Fibroblast of upper back skin (primary cell): ENCODE measurements at regions not wholly inside any gene's neighbourhood (a gene's known extent, or its start where the extent isn't known, plus 50 kb on each side); places are given as distances from the start of the nearest gene placed in this dataset.
A peak's percentile ranks its signal among the peaks of the same experiment; 100 is the strongest.
"Not testable (repeated sequence)": the region's sequence is repeated elsewhere in the genome, so short reads cannot be mapped to it uniquely, and the experiment has no call there.

Source experiments
- DNase-seq: peaks from one replicate; pipeline ENCODE4 v3.0.0-alpha.2; 2013

DNA sequence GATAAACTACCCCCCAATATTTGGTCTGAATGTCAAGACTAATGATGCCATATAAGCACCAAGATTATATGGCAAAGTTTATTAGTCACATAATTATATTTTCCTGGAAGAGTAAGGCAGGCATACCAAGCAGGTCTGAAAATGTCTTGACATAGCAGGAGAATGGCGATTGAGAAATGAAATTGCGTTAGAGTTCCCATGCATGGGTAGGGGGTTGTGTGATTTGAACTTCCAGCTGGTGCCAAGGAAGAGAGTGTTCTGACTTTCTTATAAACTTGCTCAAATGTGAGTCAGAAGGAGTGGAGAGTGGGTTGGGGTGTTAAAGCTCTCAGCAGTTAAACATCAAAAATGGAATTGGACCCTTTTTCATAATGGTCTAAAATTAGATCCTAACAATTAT, 1200.6 kb upstream of the ACO1 start:
- DNase-seq, result no peak

DNA sequence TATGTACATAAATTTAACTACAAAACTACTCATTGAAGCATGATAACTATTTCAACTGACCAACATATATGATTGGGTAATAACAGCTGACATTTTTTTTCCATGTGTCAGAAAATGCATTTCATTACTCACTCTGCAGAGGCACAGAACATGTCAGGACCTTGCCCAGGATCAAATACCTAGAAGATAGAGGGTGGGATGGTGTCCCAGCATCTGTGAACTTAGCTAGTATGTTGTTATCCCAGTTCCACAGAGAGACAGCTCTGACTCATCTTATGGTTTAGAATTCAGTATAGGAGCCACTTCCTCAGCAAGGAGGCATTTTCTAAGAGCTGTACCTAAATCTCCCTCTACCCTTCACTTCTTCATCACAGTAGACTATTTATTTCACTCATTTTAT, 1198.6 kb upstream of the ACO1 start:
- DNase-seq, result peak; percentile 87

DNA sequence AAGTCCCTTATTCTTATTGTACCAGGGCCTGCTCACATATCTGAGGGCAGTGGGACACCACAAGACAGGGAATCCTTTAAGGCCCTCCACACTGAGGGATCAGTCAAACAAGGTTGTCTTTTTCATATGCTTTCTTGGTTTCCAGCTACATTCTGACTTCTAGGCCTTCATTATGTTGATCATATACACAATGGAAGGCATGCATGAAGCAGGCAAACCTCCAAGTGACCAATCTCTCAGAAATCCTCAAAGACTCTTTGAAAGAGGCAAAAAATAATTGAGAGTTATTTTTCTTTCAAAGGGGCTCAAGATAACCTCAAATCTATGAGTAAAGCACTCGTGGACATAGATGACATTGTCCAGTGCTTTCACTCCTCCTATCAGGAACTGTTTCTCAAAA, 1195.9 kb upstream of the ACO1 start:
- peak; percentile 38 for DNase-seq

DNA sequence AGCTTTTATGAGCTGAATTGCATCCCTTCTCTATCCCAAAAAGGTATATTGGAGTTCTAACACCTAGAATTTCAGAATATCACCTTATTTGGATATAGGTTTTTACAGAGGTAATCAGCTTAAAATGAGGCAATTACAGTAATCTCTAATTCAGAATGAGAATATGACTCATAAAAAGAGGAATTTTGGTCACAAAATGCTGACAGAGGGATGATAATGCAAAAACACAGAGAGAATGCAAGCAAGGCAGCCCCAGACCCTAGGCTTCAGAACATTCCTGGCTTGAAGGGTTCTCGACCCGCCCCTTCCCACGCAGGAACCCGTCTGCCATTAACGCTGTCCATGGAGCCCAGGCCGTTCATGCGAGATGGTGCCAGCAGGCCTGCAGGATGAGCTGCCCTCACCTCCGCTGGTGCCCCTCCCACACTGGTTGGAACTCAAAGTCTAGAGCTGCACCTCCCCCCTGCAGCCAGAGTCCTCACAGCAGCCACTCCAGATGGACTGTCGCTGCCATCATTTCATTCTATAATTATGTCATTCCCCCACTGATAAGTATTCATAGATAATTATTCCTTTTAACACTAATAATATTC, 1173.4 kb upstream of the ACO1 start:
- DNase-seq, result no peak

DNA sequence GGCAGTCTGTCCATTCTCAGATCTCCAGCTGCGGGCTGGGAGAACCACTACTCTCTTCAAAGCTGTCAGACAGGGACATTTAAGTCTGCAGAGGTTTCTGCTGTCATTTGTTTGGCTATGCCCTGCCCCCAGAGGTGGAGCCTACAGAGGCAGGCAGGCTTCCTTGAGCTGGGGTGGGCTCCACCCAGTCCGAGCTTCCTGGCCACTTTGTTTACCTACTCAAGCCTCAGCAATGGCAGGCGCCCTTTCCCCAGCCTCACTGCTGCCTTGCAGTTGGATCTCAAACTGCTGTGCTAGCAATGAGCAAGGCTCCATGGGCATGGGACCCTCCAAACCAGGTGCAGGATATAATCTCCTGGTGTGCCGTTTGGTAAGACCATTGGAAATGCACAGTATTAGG, 1154.5 kb upstream of the ACO1 start:
- not testable (repeated sequence) for DNase-seq

DNA sequence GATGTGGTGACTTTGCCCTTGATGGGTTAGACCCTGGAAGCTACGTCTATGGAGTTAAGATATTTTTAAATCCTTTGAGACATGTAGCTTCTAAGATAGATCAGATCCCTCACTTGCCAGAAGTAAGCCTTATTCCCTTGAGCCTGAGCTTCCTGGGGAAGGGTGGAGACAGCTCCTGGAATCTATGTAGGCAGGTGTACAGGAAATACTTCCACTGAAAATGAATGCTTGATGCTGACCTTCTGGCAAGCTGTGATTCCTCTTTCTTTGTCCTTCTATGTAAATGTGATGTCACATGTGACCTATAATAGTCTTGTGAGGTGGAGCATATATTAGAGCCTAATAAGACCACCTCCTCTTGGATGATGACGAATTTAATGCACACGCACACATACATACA, 1152.0 kb upstream of the ACO1 start:
- no peak for DNase-seq

DNA sequence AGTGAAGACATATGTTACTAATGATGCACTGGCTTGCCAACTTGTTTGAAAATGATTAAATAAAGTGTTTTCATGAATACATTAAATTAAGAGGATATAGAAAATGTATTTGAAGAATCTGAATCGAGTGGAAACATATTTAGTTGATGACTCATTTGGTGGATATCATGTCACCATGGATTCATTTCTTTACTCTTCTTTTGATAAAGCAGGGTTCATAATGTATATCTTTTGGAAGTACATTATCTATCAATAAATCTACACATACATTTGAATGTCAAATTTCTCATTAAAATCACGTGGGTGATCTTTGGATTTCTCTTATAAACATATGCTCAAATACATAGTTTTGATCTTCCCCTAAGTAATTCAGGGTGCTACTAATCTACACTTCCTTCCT, 1148.1 kb upstream of the ACO1 start:
- DNase-seq, result no peak

DNA sequence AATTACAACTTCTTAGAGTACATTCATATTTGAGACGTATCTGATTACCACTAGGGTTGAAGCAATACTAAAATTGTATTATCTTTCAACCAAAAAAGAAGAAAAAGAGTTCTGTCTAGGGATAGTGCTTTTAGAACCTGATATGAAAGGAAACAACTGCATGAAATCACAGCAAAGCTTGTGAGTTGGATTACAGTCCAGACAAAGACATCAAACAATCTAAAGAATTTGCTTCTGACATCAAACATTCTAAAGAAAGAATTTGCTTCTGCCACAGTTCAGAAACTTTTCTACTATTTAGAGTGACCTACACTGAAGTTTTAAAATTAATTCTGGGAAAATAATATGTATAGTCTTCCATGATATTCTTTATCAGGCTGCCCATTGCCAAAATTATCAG, 1141.1 kb upstream of the ACO1 start:
- DNase-seq, result no peak

DNA sequence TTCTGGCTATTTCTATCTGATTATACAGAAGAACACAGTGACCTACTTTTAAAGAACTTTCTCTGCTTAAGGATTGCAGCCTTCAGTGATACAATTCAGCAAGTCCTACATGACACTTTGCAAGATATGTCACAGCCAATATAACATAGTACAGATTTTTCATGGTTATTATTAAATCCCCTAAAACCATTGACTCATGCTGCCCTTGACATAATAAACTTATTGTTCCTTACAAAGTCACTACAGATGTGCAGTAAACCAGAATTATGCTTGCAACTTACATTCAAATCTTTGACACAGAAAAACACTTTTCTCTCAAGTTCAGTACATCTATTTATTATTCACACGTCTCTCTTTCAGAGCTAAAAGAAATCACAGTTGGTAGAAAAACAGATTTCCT, 1136.3 kb upstream of the ACO1 start:
- DNase-seq, result no peak

DNA sequence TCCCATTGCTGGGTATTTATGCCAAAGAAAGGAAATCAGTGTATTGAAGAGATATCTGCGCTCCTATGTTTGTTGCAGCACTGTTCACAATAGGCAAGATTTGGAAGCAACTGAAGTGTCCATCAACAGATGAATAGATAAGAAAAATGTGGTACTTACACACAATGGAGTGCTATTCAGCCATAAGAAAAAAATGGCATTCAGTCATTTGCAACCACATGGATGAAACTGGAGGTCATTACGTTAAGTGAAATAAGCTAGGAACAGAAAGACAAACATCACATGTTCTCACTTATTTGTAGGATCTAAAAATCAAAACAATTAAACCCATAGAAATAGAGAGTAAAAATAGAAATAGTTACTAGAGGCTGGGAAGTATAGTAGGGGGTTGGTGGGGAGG, 1133.1 kb upstream of the ACO1 start:
- no peak for DNase-seq

DNA sequence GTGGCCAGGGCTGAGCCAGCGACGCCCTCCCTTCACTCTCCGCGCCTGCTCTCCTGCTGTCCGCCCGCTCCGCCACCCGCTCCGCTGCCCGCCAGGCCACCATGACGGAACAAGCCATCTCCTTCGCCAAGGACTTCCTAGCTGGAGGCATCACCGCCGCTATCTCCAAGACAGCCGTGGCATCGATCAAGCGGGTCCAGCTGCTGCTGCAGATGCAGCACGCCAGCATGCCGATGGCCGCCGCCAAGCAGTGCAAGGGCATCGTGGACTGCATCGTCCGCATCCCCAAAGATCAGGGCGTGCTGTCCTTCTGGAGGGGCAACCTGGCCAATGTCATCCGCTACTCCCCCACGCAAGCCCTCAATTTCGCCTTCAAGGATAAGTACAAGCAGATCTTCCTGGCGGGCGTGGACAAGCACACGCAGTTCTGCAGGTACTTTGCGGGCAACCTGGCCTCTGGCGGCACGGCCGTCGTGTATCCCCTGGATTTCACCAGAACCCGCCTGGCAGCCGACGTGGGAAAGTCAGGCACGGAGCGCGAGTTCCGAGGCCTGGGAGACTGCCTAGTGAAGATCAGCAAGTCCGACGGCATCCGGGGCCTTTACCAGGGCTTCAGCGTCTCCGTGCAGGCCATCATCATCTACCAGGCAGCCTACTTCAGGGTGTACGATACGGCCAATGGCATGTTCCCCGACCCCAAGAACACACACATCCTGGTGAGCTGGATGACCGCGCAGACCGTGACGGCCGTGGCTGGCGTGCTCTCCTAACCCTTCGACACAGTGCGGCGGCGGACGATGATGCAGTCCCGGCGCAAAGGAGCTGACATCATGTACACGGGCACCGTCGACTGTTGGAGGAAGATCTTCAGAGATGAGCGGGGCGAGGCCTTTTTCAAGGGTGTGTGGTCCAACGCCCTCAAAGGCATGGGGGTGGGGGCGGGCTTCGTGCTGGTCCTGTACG, 1130.4 kb upstream of the ACO1 start:
- DNase-seq, result no peak

DNA sequence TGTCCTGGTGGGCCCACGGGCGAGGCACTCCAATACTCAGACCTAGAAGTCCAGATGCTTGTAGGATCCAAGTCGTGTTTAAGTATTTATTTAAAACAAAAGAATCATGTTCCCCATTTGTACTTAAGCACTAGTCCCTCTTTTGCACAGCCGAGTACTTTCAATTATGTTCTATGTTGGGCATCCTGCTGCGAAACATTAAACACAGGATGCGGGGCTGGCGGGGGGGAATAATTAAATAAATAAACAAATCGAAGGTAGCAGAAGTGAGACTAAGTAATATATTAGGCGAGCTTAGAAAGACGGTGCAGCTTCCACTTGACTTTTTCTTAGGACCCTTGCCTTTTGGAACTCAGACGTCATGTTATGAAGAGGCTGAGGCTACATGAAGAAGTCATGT, 1129.2 kb upstream of the ACO1 start:
- DNase-seq, result no peak

DNA sequence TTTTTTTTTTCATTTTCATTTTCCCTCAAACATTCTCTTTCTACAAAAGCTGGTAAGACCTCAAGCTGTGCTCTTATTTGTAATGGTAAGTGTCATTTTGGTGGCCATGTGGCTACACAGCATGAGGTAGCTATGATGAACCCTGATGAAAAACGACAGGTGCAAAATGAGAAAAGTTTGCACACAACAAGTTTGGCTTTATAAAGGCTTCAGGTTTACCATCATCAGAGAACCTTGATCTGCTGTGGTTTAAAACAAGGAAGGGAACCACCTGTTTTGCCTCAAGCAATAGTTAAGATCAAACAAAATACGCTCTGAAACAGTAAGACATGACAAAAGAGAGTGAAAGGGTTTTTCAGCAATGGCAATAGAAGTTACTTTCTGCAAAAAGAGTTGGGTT, 1124.6 kb upstream of the ACO1 start:
- DNase-seq, result no peak

DNA sequence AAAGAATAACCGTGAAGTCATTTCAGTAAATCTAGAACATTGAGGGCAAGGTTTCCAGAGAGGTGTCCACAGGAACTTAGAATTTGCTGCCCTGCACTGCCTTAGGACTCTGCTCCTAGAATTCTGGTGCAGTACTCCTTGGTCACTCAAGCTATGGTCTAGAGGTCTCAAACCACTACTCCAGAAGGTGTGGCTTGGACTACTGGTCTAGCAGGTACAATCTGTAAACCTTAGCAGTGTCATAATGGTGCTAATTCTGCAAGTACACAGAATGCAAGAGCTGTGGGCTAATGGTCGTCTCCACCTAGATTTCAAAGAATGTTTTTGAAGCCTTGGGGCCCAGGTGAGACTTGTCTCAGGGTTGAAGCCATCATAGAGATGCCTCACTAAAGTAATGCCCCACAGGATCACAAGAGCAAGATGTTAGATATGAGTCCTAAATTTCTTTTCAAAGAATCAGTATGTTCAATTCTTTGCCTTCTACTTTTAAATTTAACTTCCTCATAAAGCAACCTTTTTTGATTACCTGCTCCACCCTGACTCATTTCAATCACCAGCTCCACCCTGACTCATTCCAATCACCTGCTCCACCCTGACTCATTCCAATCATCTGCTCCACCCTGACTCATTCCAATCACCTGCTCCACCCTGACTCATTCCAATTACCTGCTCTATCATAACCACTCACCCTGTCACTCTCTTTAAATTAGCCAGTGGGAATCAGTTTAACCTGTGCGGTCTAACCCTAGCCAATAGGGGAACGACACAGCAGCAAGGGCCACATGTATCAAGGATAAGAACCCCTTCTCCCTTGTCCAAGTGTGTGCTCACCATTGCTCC, 1111.8 kb upstream of the ACO1 start:
- no peak for DNase-seq

DNA sequence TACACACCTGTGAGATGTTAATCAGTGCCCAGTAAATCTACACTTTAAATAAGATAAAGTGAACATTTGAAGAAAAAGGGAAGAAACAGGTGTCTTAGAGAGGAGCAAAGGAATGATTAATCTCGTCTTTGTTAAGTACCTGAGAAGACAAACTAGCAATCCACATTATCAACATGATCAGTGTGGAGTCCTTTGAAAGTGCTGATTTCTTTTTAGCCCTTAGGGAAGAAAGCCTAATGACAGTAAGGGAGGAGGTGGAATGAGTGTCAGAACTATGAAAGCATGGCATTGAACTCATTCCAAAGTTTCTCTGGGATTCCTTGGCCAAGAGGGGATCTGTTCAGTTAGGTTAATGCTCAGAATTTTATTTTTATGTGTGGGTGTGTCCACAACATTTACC, 1109.0 kb upstream of the ACO1 start:
- no peak for DNase-seq

DNA sequence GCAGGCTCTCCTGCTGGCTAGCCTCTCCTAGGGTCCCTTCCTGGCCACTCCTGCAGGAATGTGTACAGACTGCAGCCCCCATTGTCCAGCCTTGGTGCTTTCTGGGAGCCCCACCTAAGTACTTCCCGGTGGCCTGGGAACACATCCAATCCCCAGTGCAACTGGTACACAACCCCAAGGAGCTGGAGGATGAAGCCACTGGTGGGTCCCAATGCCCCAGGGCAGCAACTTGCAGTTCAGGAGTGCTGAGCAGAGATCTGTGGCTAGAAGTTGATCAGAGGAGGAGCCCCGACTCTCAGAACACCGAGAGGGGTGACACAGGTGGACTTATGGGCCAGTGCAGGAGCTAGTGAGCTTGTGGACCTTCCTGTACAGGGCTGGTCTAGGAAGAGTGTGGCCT, 1093.7 kb upstream of the ACO1 start:
- no peak for DNase-seq

DNA sequence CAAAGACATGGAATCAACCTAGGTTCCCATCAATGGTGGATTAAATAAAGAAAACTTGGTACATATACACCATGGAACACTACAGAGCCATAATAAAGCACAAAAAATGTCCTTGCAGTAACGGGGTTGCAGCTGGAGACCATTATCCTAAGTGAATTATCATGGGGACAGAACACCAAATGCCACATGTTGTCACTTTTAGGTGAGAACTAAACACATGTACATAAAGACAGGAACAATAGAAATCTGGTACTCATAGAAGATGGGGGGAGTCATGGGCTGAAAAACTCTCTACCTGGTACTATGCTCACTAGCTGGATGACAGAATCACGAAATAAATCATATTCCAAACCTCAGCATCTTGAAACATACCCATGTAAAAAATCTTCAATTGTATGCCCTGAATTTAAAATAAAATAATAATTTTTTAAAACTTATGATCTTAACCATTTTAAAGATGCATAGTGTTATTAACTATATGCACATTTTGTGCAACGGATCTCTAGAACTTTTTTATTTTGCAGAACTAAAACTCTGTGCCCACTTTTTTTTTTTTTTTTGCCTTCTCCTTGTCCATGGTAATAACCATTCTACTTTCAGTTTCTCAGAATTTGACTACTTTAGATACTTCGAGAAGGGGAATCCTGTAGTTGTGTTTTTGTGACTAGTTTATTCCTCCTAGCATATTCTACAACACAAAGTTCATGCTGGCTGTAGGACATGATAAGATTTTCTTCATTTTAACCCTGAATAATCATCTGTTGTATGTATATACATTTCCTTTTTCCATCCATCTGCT, 1081.6 kb upstream of the ACO1 start:
- DNase-seq, result no peak

DNA sequence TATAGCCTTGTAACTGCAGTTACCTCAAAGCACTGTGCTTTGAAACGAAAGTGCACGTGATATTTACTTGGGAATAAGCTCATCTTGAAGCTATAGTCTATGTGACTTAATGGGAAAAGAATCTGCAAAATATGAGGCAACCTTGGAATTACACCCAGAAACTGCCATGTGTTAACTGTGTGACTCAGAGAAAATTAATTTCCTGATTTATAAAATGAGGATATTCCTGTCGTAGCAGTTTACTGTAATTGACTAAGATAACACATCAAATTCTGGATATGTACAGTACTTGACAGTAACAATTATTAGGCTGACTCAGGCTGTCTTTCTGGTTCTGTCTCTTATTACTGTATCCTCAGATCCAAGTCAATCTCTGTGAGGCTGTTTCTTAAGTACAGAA, 1079.9 kb upstream of the ACO1 start:
- DNase-seq, result peak; percentile 82

DNA sequence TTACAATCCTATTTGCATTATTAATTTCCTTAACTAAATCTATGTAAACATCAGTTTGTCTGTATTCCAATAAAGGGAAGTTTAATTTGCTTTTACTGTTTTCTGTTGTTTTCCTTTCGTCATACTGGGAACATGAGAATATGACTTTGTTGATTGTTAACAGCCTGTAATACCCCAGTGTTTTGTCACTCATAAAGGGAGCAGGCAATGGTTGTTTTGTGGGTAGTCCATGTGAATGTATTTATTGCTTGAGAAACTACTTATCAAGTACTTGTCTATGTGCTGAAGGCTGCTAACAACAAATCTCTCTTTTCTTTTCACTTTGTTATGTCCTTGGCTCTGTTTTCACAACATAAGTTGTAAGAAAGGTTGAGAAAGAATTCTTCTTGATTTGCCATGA, 1070.2 kb upstream of the ACO1 start:
- no peak for DNase-seq

DNA sequence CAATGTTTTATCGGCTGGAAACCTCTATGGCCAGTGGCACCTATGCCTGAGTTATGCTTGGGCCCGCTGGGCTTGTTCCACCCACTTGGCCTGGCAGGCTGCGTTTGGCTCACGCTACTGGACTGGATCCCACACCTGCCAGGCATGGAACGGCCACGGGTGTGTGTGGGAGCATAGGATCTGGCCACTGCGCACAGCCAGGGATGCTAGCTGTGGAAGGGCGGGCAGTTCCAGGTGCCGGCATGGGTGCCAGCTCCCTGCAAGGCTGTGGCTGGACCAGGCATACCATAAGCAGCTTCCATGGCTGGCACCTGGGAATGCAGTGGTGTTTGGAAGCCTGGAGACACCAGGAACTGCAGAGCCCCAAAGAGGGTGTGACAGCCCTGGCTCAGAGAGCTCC, 1063.9 kb upstream of the ACO1 start:
- DNase-seq, result no peak

DNA sequence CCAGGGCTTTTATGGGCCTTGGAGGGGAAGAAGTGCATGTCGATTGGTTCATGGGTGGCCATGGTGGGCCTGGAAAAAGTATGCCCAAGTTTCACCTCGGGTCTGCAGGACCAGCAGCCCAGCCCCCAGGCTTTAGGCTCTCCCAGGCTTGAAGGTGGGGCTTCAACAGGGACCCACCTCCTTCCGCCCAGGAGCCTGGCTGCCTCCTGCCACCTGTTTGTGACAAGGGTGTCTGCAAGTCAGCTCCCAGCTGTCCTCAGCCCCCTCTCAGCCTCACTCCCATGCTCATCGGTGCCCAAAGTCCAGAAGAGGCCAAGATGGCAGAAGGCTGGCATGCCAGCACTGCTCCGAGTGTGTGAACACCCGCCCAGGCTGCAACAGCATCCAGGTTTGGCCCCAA, 1063.2 kb upstream of the ACO1 start:
- no peak for DNase-seq

DNA sequence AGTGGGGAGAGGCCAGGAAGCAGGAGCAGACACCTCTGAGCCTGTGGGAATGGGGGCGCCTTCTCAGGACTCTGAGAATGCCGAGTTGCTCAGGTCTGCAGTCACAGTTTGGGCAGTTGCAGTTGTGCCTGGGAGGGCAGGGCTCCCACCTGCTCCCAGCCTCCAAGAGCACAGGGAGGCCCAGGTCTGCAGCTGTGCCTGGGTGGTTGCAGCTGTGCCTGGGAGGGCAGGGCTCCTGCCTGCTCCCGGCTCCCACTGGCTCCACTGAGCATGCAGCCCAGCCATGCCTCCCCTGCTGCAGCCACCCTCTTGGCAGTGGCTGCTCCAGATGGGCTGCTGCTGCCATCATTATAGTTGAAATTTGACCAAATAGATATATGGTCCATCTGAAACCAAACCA, 1062.8 kb upstream of the ACO1 start:
- no peak for DNase-seq
